ENCODE measurements at regions not wholly inside any gene's neighbourhood (a gene's known extent, or its start where the extent isn't known, plus 50 kb on each side); places are given as distances from the start of the nearest gene placed in this dataset.

DNA sequence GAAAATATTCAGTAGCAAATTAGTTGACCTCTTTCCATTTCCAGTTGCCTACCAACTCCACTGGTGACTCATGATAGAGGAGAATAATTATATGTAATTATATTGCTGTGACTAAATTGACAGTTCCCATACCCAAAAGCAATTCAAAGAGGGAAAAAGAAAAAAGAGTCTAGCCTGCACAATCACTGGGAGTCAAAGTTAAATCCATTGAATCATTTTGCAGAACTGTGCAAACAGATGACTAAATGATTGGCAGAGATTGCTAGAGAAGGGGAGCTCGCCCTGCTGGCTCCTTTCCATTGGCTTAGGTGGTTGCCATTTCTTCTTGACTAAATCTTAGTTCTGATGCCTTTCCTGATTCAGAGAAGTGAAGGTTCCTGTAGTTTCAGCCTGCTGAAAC is 1228.6 kb upstream of the SORCS1 start:
- peak; percentile 26 for DNase-seq
- intact Hi-C loops (cut with micrococcal nuclease), result no loop called here

More for the DNA sequence above, 1228.6 kb upstream of the SORCS1 start:
- Histone ChIP-seq H3K4me2 (ENCODE audit: low read depth, low read length) (no peak overlapping the region), H3K23ac (ENCODE audit: low read depth, low read length) (no peak overlapping the region), H3K4me1 (ENCODE audit: control insufficient read depth, insufficient read depth, low read length) (peaks cover 2% of the 10 kb centered on the region; the same call in 1 of the 2 replicates), H4K20me1 (ENCODE audit: insufficient read depth, low read length) (no peaks in the 10 kb centered on the region), H3K27me3 (ENCODE audit: control insufficient read depth, insufficient read depth, low read length) (no peaks in the 10 kb centered on the region), H2BK20ac (ENCODE audit: low read depth, low read length) (no peak overlapping the region), H2AK9ac (replicated peaks; ENCODE audit: low read depth, low read length, poor library complexity) (no peak overlapping the region), H3K27ac (ENCODE audit: insufficient read depth, low read length) (no peak overlapping the region), H3K36me3 (ENCODE audit: control insufficient read depth, insufficient read depth, low read length) (no peaks in the 10 kb centered on the region), H3K4ac (ENCODE audit: low read depth, low read length) (no peak overlapping the region; the same call in 1 of the 2 replicates), H2BK5ac (ENCODE audit: low read depth, low read length, poor library complexity, severe bottlenecking) (no peak overlapping the region), H3K9me3 (ENCODE audit: control insufficient read depth, insufficient read depth, low read length) (no peaks in the 10 kb centered on the region; the same call in 1 of the 2 replicates), H3K18ac (ENCODE audit: low read depth, low read length) (no peak overlapping the region), H4K91ac (ENCODE audit: insufficient read depth, low read depth, low read length) (no peak overlapping the region), H2AK5ac (ENCODE audit: low read depth, low read length) (no peak overlapping the region), H3K56ac (ENCODE audit: extremely low read depth, insufficient read depth, low read length) (no peak overlapping the region), H3K79me1 (ENCODE audit: low read depth in 1 of 2, low read length in 2 of 2) (no peaks in the 10 kb centered on the region), H3K9ac (ENCODE audit: low read depth, low read length) (no peak overlapping the region), H4K8ac (ENCODE audit: low read depth in 2 of 2, low read length in 2 of 2) (no peak overlapping the region), H3K14ac (replicated peaks; ENCODE audit: low read depth, low read length) (no peak overlapping the region), H3K4me3 (ENCODE audit: insufficient read depth, low read depth, low read length) (no peak overlapping the region), H2AFZ (replicated peaks; ENCODE audit: low read length, poor library complexity) (no peak overlapping the region), H2BK15ac (ENCODE audit: low read depth, low read length) (no peak overlapping the region), H2BK120ac (ENCODE audit: low read depth, low read length) (no peak overlapping the region), H4K5ac (ENCODE audit: low read depth, low read length) (no peak overlapping the region), H3K9me1 (ENCODE audit: insufficient read depth, low read length) (no peaks in the 10 kb centered on the region)
- dilution Hi-C loops (cut with HindIII; ENCODE audit: low sequenced_read_pairs, unreplicated experiment), result no loop called here
- no TSS peak for BruUV-seq (replicated peaks)
- in situ Hi-C loops (cut with MboI; ENCODE audit: low sequenced_read_pairs), result no loop called here
- TF ChIP-seq MAFK (IDR thresholded peaks at IDR 0.05; ENCODE audit: low read depth, low read length) (no peak), NFE2L2 (IDR thresholded peaks at IDR 0.05; ENCODE audit: low read depth, low read length) (no peak), FOS (IDR thresholded peaks at IDR 0.05; ENCODE audit: low read depth, low read length) (no peak), BHLHE40 (IDR thresholded peaks at IDR 0.05; ENCODE audit: low read depth, low read length) (no peak), RFX5 (IDR thresholded peaks at IDR 0.05; ENCODE audit: low read depth, low read length) (no peak), CHD1 (IDR thresholded peaks at IDR 0.05; ENCODE audit: low read depth, low read length) (no peak), RCOR1 (IDR thresholded peaks at IDR 0.05; ENCODE audit: insufficient replicate concordance, low read length) (no peak), POLR2A (IDR thresholded peaks at IDR 0.05; ENCODE audit: low read depth, low read length) (no peak), CEBPB (IDR thresholded peaks at IDR 0.05; ENCODE audit: low read depth, low read length) (no peak), SMC3 (IDR thresholded peaks at IDR 0.05; ENCODE audit: low read depth, low read length) (no peak), RAD21 (IDR thresholded peaks at IDR 0.05; ENCODE audit: low read length) (no peak), MAZ (IDR thresholded peaks at IDR 0.05; ENCODE audit: borderline replicate concordance, low read depth, low read length) (no peak), MXI1 (IDR thresholded peaks at IDR 0.05; ENCODE audit: borderline replicate concordance, low read depth, low read length) (no peak)
- TF ChIP-seq, protein P1, sequence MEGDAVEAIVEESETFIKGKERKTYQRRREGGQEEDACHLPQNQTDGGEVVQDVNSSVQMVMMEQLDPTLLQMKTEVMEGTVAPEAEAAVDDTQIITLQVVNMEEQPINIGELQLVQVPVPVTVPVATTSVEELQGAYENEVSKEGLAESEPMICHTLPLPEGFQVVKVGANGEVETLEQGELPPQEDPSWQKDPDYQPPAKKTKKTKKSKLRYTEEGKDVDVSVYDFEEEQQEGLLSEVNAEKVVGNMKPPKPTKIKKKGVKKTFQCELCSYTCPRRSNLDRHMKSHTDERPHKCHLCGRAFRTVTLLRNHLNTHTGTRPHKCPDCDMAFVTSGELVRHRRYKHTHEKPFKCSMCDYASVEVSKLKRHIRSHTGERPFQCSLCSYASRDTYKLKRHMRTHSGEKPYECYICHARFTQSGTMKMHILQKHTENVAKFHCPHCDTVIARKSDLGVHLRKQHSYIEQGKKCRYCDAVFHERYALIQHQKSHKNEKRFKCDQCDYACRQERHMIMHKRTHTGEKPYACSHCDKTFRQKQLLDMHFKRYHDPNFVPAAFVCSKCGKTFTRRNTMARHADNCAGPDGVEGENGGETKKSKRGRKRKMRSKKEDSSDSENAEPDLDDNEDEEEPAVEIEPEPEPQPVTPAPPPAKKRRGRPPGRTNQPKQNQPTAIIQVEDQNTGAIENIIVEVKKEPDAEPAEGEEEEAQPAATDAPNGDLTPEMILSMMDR (conservative IDR thresholded peaks at IDR 0.05; ENCODE audit: low read depth, low read length), result no peak
- TF ChIP-seq, protein P2, sequence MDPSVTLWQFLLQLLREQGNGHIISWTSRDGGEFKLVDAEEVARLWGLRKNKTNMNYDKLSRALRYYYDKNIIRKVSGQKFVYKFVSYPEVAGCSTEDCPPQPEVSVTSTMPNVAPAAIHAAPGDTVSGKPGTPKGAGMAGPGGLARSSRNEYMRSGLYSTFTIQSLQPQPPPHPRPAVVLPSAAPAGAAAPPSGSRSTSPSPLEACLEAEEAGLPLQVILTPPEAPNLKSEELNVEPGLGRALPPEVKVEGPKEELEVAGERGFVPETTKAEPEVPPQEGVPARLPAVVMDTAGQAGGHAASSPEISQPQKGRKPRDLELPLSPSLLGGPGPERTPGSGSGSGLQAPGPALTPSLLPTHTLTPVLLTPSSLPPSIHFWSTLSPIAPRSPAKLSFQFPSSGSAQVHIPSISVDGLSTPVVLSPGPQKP (IDR thresholded peaks at IDR 0.05; ENCODE audit: borderline replicate concordance, low read depth, low read length), result no peak
- TF ChIP-seq, protein P3, sequence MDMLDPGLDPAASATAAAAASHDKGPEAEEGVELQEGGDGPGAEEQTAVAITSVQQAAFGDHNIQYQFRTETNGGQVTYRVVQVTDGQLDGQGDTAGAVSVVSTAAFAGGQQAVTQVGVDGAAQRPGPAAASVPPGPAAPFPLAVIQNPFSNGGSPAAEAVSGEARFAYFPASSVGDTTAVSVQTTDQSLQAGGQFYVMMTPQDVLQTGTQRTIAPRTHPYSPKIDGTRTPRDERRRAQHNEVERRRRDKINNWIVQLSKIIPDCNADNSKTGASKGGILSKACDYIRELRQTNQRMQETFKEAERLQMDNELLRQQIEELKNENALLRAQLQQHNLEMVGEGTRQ (IDR thresholded peaks at IDR 0.05; ENCODE audit: low read depth, low read length), result no peak
- ATAC-seq (ENCODE audit: low read depth), result no peak
- no CpG with 5 or more reads among the region's 1 CpG for WGBS, 2 experiments (ENCODE audit: extremely low coverage in 2 of 2, insufficient read length in 1 of 2)
- POLR2A ChIA-PET (ENCODE audit: unreplicated experiment), result no interaction called here
- CTCF ChIA-PET, result no interaction called here

Measured in IMR-90 (cell line).